Mucosa of rectum (tissue), 2 donors: ENCODE measurements at regions not wholly inside any gene's neighbourhood (a gene's known extent, or its start where the extent isn't known, plus 50 kb on each side); places are given as distances from the start of the nearest gene placed in this dataset.
"Not testable (repeated sequence)": the region's sequence is repeated elsewhere in the genome, so short reads cannot be mapped to it uniquely, and the experiment has no call there.

Source experiments
- H3K27ac ChIP-seq, 2 donors: one replicate each; pipeline ENCODE4 v1.7.0; 2013; ENCODE audit warnings: inconsistent platforms in 2 of 2, low read depth in 2 of 2, low read length in 2 of 2
- H3K27me3 ChIP-seq, 2 donors: one replicate each; pipeline ENCODE4 v1.7.0; 2013; ENCODE audit warnings: low read length in 2 of 2; ENCODE audit not compliant: control insufficient read depth in 2 of 2, insufficient read depth in 2 of 2
- H3K36me3 ChIP-seq, 2 donors: one replicate each; pipeline ENCODE4 v1.7.0; 2013; ENCODE audit warnings: low read length in 2 of 2; ENCODE audit not compliant: control insufficient read depth in 2 of 2, insufficient read depth in 2 of 2
- H3K4me1 ChIP-seq, 2 donors: one replicate each; pipeline ENCODE4 v1.7.0; 2013; ENCODE audit warnings: low read length in 2 of 2, mild to moderate bottlenecking in 1 of 2; ENCODE audit not compliant: control insufficient read depth in 2 of 2, insufficient read depth in 2 of 2
- H3K4me3 ChIP-seq, 2 donors: one replicate each; pipeline ENCODE4 v1.7.0; 2013; ENCODE audit warnings: low read length in 2 of 2
- H3K9ac ChIP-seq, 2 donors: one replicate each; pipeline ENCODE4 v1.7.0; 2013; ENCODE audit warnings: low read length in 2 of 2, low read depth in 1 of 2, mild to moderate bottlenecking in 1 of 2
- H3K9me3 ChIP-seq, 2 donors: one replicate each; pipeline ENCODE4 v1.7.0; 2013; ENCODE audit warnings: low read length in 2 of 2; ENCODE audit not compliant: control insufficient read depth in 2 of 2
- donor health status: healthy.
- donor health status: Normal muscosa, but diverticular disease.

- H3K4me1 ChIP-seq, H3K27me3 ChIP-seq, H3K4me3 ChIP-seq, H3K9ac ChIP-seq, H3K36me3 ChIP-seq, H3K27ac ChIP-seq, H3K9me3 ChIP-seq: not testable (repeated sequence)
These were observed 345.7 kb upstream of the ZNF608 start for GRCh38 chr5:125092138-125092537.

- no peak overlapping the region for H3K27ac ChIP-seq
These were observed 347.3 kb upstream of the ZNF608 start for GRCh38 chr5:125093776-125094175.

GRCh38 chr5:125100342-125100741 lies 353.9 kb upstream of the ZNF608 start:
- Histone ChIP-seq H3K4me1 (no peaks in the 10 kb centered on the region), H3K27me3 (no peaks in the 10 kb centered on the region), H3K9me3 (no peaks in the 10 kb centered on the region), H3K36me3 (no peaks in the 10 kb centered on the region), H3K27ac (no peak overlapping the region), H3K9ac (no peak overlapping the region), H3K4me3 (no peak overlapping the region)

More at GRCh38 chr5:125093776-125094175, 347.3 kb upstream of the ZNF608 start:
- H3K27me3 ChIP-seq: no peaks in the 10 kb centered on the region
- no peak overlapping the region for H3K4me3 ChIP-seq
- H3K9me3 ChIP-seq: no peaks in the 10 kb centered on the region
- H3K36me3 ChIP-seq: no peaks in the 10 kb centered on the region
- H3K4me1 ChIP-seq: no peaks in the 10 kb centered on the region
- no peak overlapping the region for H3K9ac ChIP-seq

DNA sequence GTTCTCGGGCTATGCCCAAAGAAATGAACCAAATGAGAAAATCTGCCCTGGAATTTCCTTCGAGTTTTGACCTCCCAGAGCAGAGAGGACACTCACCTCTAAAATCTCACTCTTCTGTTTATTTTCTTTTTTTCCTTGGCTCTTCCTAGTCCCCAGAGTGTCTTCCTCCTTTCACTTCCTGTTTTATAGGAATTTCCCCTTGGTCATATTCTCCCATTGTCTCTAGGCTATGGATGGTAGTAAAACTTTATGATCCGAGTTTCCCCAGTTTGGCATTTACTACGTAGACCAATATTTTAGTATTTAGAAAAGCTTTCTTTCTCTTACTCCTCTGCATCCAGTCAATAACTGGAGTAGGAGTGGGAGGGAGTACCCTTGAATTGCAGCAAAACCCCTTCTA lies 354.5 kb upstream of the ZNF608 start:
- Histone ChIP-seq H3K4me1 (no peaks in the 10 kb centered on the region), H3K4me3 (no peak overlapping the region), H3K36me3 (no peaks in the 10 kb centered on the region), H3K9me3 (no peaks in the 10 kb centered on the region), H3K27me3 (no peaks in the 10 kb centered on the region), H3K9ac (no peak overlapping the region), H3K27ac (no peak overlapping the region)

GRCh38 chr5:125103459-125103858 lies 357.0 kb upstream of the ZNF608 start:
- H3K36me3 ChIP-seq: no peaks in the 10 kb centered on the region
- no peaks in the 10 kb centered on the region for H3K4me1 ChIP-seq
- no peaks in the 10 kb centered on the region for H3K27me3 ChIP-seq
- no peak overlapping the region for H3K4me3 ChIP-seq
- no peak overlapping the region for H3K9ac ChIP-seq
- no peaks in the 10 kb centered on the region for H3K9me3 ChIP-seq
- H3K27ac ChIP-seq: no peak overlapping the region

- no peaks in the 10 kb centered on the region for H3K4me1 ChIP-seq
- no peaks in the 10 kb centered on the region for H3K27me3 ChIP-seq
- no peak overlapping the region for H3K27ac ChIP-seq
- H3K9ac ChIP-seq: no peak overlapping the region
- H3K4me3 ChIP-seq: no peak overlapping the region
- no peaks in the 10 kb centered on the region for H3K36me3 ChIP-seq
- no peaks in the 10 kb centered on the region for H3K9me3 ChIP-seq
These were observed 359.8 kb upstream of the ZNF608 start for GRCh38 chr5:125106271-125106670.

DNA sequence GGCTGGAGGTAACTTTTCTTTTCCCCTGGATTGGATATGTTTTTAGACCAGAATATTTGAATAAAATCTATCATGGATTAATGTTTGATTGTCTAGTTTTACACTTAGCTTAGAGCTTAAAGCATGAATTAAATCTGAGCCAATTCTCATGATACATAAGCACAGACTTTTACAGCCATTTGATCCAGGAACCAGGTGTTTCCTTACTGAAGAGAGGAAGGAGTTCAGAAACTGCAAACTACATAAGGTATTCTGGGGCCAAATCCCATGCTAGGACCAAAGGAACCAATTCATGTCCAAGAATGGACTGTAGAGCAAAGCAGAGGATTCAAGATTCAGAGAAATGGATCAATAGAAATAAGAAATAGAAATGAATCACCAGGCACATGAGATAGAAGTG lies 360.4 kb upstream of the ZNF608 start:
- Histone ChIP-seq H3K4me3 (no peak overlapping the region), H3K4me1 (no peaks in the 10 kb centered on the region), H3K9me3 (no peaks in the 10 kb centered on the region), H3K36me3 (no peaks in the 10 kb centered on the region), H3K27me3 (no peaks in the 10 kb centered on the region), H3K27ac (no peak overlapping the region), H3K9ac (no peak overlapping the region)

- no peak overlapping the region for H3K27ac ChIP-seq
- no peaks in the 10 kb centered on the region for H3K4me1 ChIP-seq
- no peak overlapping the region for H3K9ac ChIP-seq
- H3K36me3 ChIP-seq: no peaks in the 10 kb centered on the region
- H3K9me3 ChIP-seq: no peaks in the 10 kb centered on the region
- no peaks in the 10 kb centered on the region for H3K27me3 ChIP-seq
- H3K4me3 ChIP-seq: no peak overlapping the region
These were observed 362.9 kb upstream of the ZNF608 start for GRCh38 chr5:125109293-125109692.

- no peak overlapping the region for H3K27ac ChIP-seq
These were observed 363.4 kb upstream of the ZNF608 start for GRCh38 chr5:125109816-125110215.

GRCh38 chr5:125112196-125112595 lies 365.8 kb upstream of the ZNF608 start:
- Histone ChIP-seq H3K4me3 (no peak overlapping the region), H3K9ac (no peak overlapping the region), H3K9me3 (no peaks in the 10 kb centered on the region), H3K27me3 (no peaks in the 10 kb centered on the region), H3K4me1 (no peaks in the 10 kb centered on the region), H3K27ac (no peak overlapping the region), H3K36me3 (no peaks in the 10 kb centered on the region)

More at GRCh38 chr5:125109816-125110215, 363.4 kb upstream of the ZNF608 start:
- H3K4me3 ChIP-seq: no peak overlapping the region
- H3K9ac ChIP-seq: no peak overlapping the region
- no peaks in the 10 kb centered on the region for H3K4me1 ChIP-seq
- no peaks in the 10 kb centered on the region for H3K9me3 ChIP-seq
- no peaks in the 10 kb centered on the region for H3K36me3 ChIP-seq
- no peaks in the 10 kb centered on the region for H3K27me3 ChIP-seq

- no peaks in the 10 kb centered on the region for H3K36me3 ChIP-seq
- no peak overlapping the region for H3K4me3 ChIP-seq
- H3K9me3 ChIP-seq: no peaks in the 10 kb centered on the region
- no peak overlapping the region for H3K9ac ChIP-seq
- no peaks in the 10 kb centered on the region for H3K27me3 ChIP-seq
- no peak overlapping the region for H3K27ac ChIP-seq
- H3K4me1 ChIP-seq: no peaks in the 10 kb centered on the region
These were observed 366.9 kb upstream of the ZNF608 start for GRCh38 chr5:125113328-125113727.
